K562 (cell line): ENCODE measurements at regions not wholly inside any gene's neighbourhood (a gene's known extent, or its start where the extent isn't known, plus 50 kb on each side); places are given as distances from the start of the nearest gene placed in this dataset.

Source experiments
- ATAC-seq: fragments of 200-7000 bp; cut with Tn5 transposase; 3 replicates; pipeline ENCODE4 v1.9.1; 2020; ENCODE audit warnings: moderate library complexity
- BruUV-seq: library from RNA; stranded (reverse); fragments of 400-500 nt; replicated peaks from 2 replicates; lab custom pipeline; 2021; lab: Mats Ljungman, UMichigan
- CTCF ChIA-PET: fragments of 300-600 bp; formaldehyde crosslinking; extraction: SDS; loops from one replicate; lab custom pipeline; 2021; ENCODE audit warnings: low intra/inter-chr PET ratio; lab: Yijun Ruan, JAX
- POLR2A ChIA-PET: fragments of 300-600, 350-650 bp; sonication (Branson Sonifier 250); formaldehyde crosslinking; extraction: SDS; loops from one replicate; lab custom pipeline; 2021; ENCODE audit warnings: antibody characterized with exemption, inconsistent platforms; lab: Yijun Ruan, JAX
- DNase-seq, 4 experiments: peaks; one replicate each; pipeline versions ENCODE4 v3.0.0 to v3.0.0-alpha.2; 2011 to 2018; ENCODE audit warnings: low spot score in 3 of 4, mixed read lengths in 3 of 4; ENCODE audit errors: extremely low read depth in 1 of 4
- FAIRE-seq: peaks from 2 replicates; lab custom pipeline; 2011; peaks lifted over from hg19 to GRCh38; lab: Jason Lieb, UNC
- H2AFZ ChIP-seq: 2 replicates; pipeline ENCODE4 v1.6.0; 2011; ENCODE audit warnings: low read depth, low read length, control low read depth, inconsistent platforms
- H3K27ac ChIP-seq: fragments of 200-600 bp; 3 replicates; pipeline ENCODE4 v1.8.0; 2011; ENCODE audit warnings: low read depth, mild to moderate bottlenecking, control low read depth, inconsistent platforms, low read length, moderate library complexity, mixed read lengths; ENCODE audit errors: extremely low read depth
- H3K27me3 ChIP-seq, 2 experiments: fragments of 300-600 bp in 1 of 2; 2 replicates in 1 of 2; 3 replicates in 1 of 2; pipeline versions ENCODE4 v1.6.0 to v1.8.0; 2011; ENCODE audit warnings: inconsistent platforms in 2 of 2, low read length in 2 of 2, mild to moderate bottlenecking in 1 of 2, mixed read lengths in 1 of 2, moderate library complexity in 1 of 2; ENCODE audit not compliant: control insufficient read depth in 2 of 2, insufficient read depth in 2 of 2
- H3K36me3 ChIP-seq: fragments of 300-600 bp; 3 replicates; pipeline ENCODE4 v1.8.0; 2011; ENCODE audit warnings: mild to moderate bottlenecking, low read length, inconsistent platforms; ENCODE audit not compliant: control insufficient read depth, insufficient read depth
- H3K4me1 ChIP-seq, 2 experiments: fragments of 200-600 bp in 1 of 2; replicated peaks in 1 of 2; 2 replicates in 1 of 2; 3 replicates in 1 of 2; pipeline versions ENCODE4 v1.5.1 to v1.8.0; 2011; ENCODE audit warnings: inconsistent platforms in 2 of 2, low read length in 2 of 2, mild to moderate bottlenecking in 1 of 2, mixed read lengths in 1 of 2, moderate library complexity in 1 of 2; ENCODE audit not compliant: control insufficient read depth in 2 of 2, insufficient read depth in 2 of 2
- H3K4me2 ChIP-seq: 2 replicates; pipeline ENCODE4 v1.6.1; 2011; ENCODE audit warnings: low read length, control low read depth, inconsistent platforms, mixed read lengths; ENCODE audit not compliant: insufficient read depth
- H3K4me3 ChIP-seq: fragments of 200-600 bp; sonication (generic), shearing (Covaris generic); 2 replicates; pipeline ENCODE4 v1.5.1; 2016; ENCODE audit warnings: control low read depth, inconsistent platforms
- H3K79me2 ChIP-seq: fragments of 200-600 bp; 3 replicates; pipeline ENCODE4 v1.8.0; 2011; ENCODE audit warnings: low read length, inconsistent platforms; ENCODE audit not compliant: control insufficient read depth, insufficient read depth
- H3K9ac ChIP-seq, 2 experiments: 2 replicates each; pipeline versions ENCODE4 v1.6.0 to v1.6.1; 2011; ENCODE audit warnings: low read depth in 2 of 2, low read length in 2 of 2, control low read depth in 1 of 2, inconsistent platforms in 1 of 2, mild to moderate bottlenecking in 1 of 2, mixed read lengths in 1 of 2; ENCODE audit not compliant: insufficient read depth in 1 of 2
- H3K9me1 ChIP-seq: one replicate; pipeline ENCODE4 v1.6.0; 2011; ENCODE audit warnings: inconsistent platforms, mild to moderate bottlenecking, low read length, moderate library complexity; ENCODE audit not compliant: control insufficient read depth, insufficient read depth
- H3K9me3 ChIP-seq: replicated peaks from 2 replicates; pipeline ENCODE4 v1.5.1; 2011; ENCODE audit warnings: low read depth, low read length, inconsistent platforms; ENCODE audit not compliant: control insufficient read depth, insufficient read depth
- H4K20me1 ChIP-seq: replicated peaks from 2 replicates; pipeline ENCODE4 v1.6.1; 2011; ENCODE audit warnings: low read length, inconsistent platforms, mixed read lengths; ENCODE audit not compliant: control insufficient read depth, insufficient read depth
- ARID3A ChIP-seq: IDR thresholded peaks from 2 replicates; pipeline ENCODE4 v1.6.1; 2012; ENCODE audit warnings: low read depth, low read length, improper control_type of control experiment, borderline replicate concordance
- BHLHE40 ChIP-seq: IDR thresholded peaks from 2 replicates; pipeline ENCODE4 v1.6.1; 2011; ENCODE audit warnings: low read length, improper control_type of control experiment
- CXXC5 ChIP-seq: fragments of 250-450 bp; sonication (Bioruptor Pico); IDR thresholded peaks from 2 replicates; pipeline ENCODE4 v1.8.0; 2022; ENCODE audit warnings: inconsistent platforms, mild to moderate bottlenecking, moderate library complexity
- ETV5 ChIP-seq: sonication (generic); formaldehyde crosslinking; IDR thresholded peaks from 2 replicates; pipeline ENCODE4 v1.4.0; 2020; ENCODE audit warnings: low read depth, mild to moderate bottlenecking, missing genetic modification reagents
- GMEB1 ChIP-seq: fragments of 250-450 bp; sonication (Bioruptor Pico); IDR thresholded peaks from 2 replicates; pipeline ENCODE4 v1.4.0; 2020; ENCODE audit warnings: mild to moderate bottlenecking
- HINFP ChIP-seq: fragments of 450-650 bp; conservative IDR thresholded peaks from 2 replicates; pipeline ENCODE4 v1.6.1; 2016; ENCODE audit warnings: missing genetic modification characterization, low read depth, mild to moderate bottlenecking, control low read depth, missing compliant biosample characterization
- MAX ChIP-seq: sonication (generic); formaldehyde crosslinking; IDR thresholded peaks from 2 replicates; pipeline ENCODE4 v1.9.0; 2022; ENCODE audit warnings: mild to moderate bottlenecking, missing genetic modification reagents
- MTA3 ChIP-seq: fragments of 450-650 bp; formaldehyde crosslinking; IDR thresholded peaks from 2 replicates; pipeline ENCODE4 v1.6.1; 2017; ENCODE audit warnings: mild to moderate bottlenecking, borderline replicate concordance
- RBFOX2 ChIP-seq: fragments of 200-400 bp; formaldehyde crosslinking; IDR thresholded peaks from 2 replicates; pipeline ENCODE4 v1.6.1; 2017; ENCODE audit warnings: low read depth, mild to moderate bottlenecking, low read length, moderate library complexity
- SIN3B ChIP-seq: fragments of 450-650 bp; IDR thresholded peaks from 2 replicates; pipeline ENCODE4 v1.6.1; 2017; ENCODE audit warnings: low read depth, mild to moderate bottlenecking, moderate library complexity
- TAF1 ChIP-seq: IDR thresholded peaks from 2 replicates; pipeline ENCODE4 v1.6.1; 2011; ENCODE audit warnings: mild to moderate bottlenecking, low read length, moderate library complexity; ENCODE audit not compliant: insufficient read depth, control insufficient read depth, severe bottlenecking; ENCODE audit errors: extremely low read depth
- ZNF23 ChIP-seq: fragments of 250-450 bp; sonication (Bioruptor Pico); IDR thresholded peaks from 2 replicates; pipeline ENCODE4 v1.4.0; 2020; ENCODE audit warnings: mild to moderate bottlenecking
- ZNF395 ChIP-seq: fragments of 200-800 bp; sonication (Bioruptor generic); IDR thresholded peaks from 2 replicates; pipeline ENCODE4 v1.6.1; 2017; ENCODE audit warnings: missing genetic modification characterization, missing compliant biosample characterization
- WGBS: fragments of 100-300 bp; shearing (Covaris generic); methylation state at CpG from one replicate; pipeline ENCODE4 v1.1.6; 2016; ENCODE audit warnings: low coverage, mixed read lengths; ENCODE audit not compliant: insufficient coverage; ENCODE audit errors: missing lambda C conversion rate; 5-methylcytosine and 5-hydroxymethylcytosine counted together
- in situ Hi-C: fragments of 300-500 bp; cut with MboI; formaldehyde crosslinking; loops from 4 replicates; pipeline ENCODE4 v1.15.0; 2018; ENCODE audit warnings: inconsistent platforms, mixed read lengths
- intact Hi-C: fragments of 100-400 bp; cut with micrococcal nuclease; formaldehyde crosslinking; loops from 2 replicates; pipeline ENCODE4 v1.14.2; 2022

GRCh38 chr5:52139888-52140615 lies 647.7 kb upstream of the ITGA1 start:
- H3K36me3 ChIP-seq, result no peaks in the 10 kb centered on the region
- H3K9me1 ChIP-seq, result no peaks in the 10 kb centered on the region
- 2% methylated on average over 3 of the region's 3 CpGs for WGBS
- in situ Hi-C loops (no loop called here), intact Hi-C loops (no loop called here)
- POLR2A ChIA-PET, result no interaction called here
- H4K20me1 ChIP-seq, result no peaks in the 10 kb centered on the region
- H3K4me2 ChIP-seq, result no peak overlapping the region
- no peaks in the 10 kb centered on the region for H3K79me2 ChIP-seq
- CTCF ChIA-PET, result no interaction called here
- H3K4me3 ChIP-seq, result no peak overlapping the region
- DNase-seq, result no peak
- H3K9me3 ChIP-seq, result 0 out of 2 replicates have a peak, but pooled peaks cover 2% of the 10 kb centered on the region
- H2AFZ ChIP-seq, result no peak overlapping the region
- no peak for FAIRE-seq
- H3K9ac ChIP-seq, result no peak overlapping the region
- H3K27me3 ChIP-seq, result no peaks in the 10 kb centered on the region
- no TSS peak for BruUV-seq
- H3K4me1 ChIP-seq, result no peaks in the 10 kb centered on the region
- ATAC-seq, result no peak
- no peak overlapping the region for H3K27ac ChIP-seq
- TF ChIP-seq HINFP (tag) (no peak), ZNF395 (CRISPR knock-in tag) (no peak), CXXC5 (no peak), ARID3A (no peak), ZNF23 (CRISPR knock-in tag) (no peak), MAX (CRISPR knock-in tag) (no peak), TAF1 (no peak), RBFOX2 (no peak), ETV5 (CRISPR knock-in tag) (no peak), BHLHE40 (no peak), MTA3 (no peak), SIN3B (no peak), GMEB1 (CRISPR knock-in tag) (no peak)
